Transverse colon (tissue), 4 donors: ENCODE measurements at regions not wholly inside any gene's neighbourhood (a gene's known extent, or its start where the extent isn't known, plus 50 kb on each side); places are given as distances from the start of the nearest gene placed in this dataset.

ENCODE experiments used
- DNase-seq: peaks from one replicate; pipeline ENCODE4 v3.0.0-alpha.2; 2019
- H3K27ac ChIP-seq, 4 donors: fragments of 200-600 bp; sonication (generic); 2 replicates each; pipeline ENCODE4 v1.5.1; 2016 to 2018; ENCODE audit warnings: inconsistent platforms in 4 of 4
- H3K27me3 ChIP-seq: fragments of 200-600 bp; sonication (generic); 2 replicates; pipeline ENCODE4 v1.5.1; 2017; ENCODE audit warnings: inconsistent platforms
- H3K36me3 ChIP-seq, 4 donors: fragments of 200-600 bp; sonication (generic); 2 replicates each; pipeline ENCODE4 v1.5.1; 2017 to 2019; ENCODE audit warnings: inconsistent platforms in 4 of 4
- H3K4me1 ChIP-seq, 4 donors: fragments of 200-600 bp; sonication (generic); 2 replicates each; pipeline ENCODE4 v1.5.1; 2017 to 2020; ENCODE audit warnings: inconsistent platforms in 4 of 4
- H3K4me3 ChIP-seq, 4 donors: fragments of 200-600 bp; sonication (generic); 1 replicate in 1 of 4; 2 replicates in 3 of 4; pipeline versions ENCODE4 v1.5.1 to v1.6.1; 2017 to 2019; ENCODE audit warnings: inconsistent platforms in 4 of 4
- H3K9me3 ChIP-seq, 2 donors: fragments of 200-600 bp; sonication (generic); 2 replicates each; pipeline ENCODE4 v1.5.1; 2017 to 2019; ENCODE audit warnings: inconsistent platforms in 2 of 2
- EP300 ChIP-seq: sonication (generic); formaldehyde crosslinking; IDR thresholded peaks from one replicate; pipeline ENCODE4 v1.6.1; 2017; ENCODE audit warnings: antibody characterized with exemption, low read depth
- POLR2A ChIP-seq: fragments of 450-650 bp; IDR thresholded peaks from one replicate; pipeline ENCODE4 v1.6.1; 2016; ENCODE audit warnings: antibody characterized with exemption, mild to moderate bottlenecking, moderate library complexity
- POLR2AphosphoS5 ChIP-seq, 3 donors: sonication (generic); formaldehyde crosslinking; IDR thresholded peaks; one replicate each; pipeline ENCODE4 v1.6.1; 2016; ENCODE audit warnings: antibody characterized with exemption in 3 of 3
- WGBS, 2 donors: methylation state at CpG; one replicate each; pipeline ENCODE4 v1.1.5; 2018; ENCODE audit warnings: low coverage in 1 of 2; 5-methylcytosine and 5-hydroxymethylcytosine counted together
- in situ Hi-C, 4 donors: fragments of 200-750 bp; cut with MboI; loops; one replicate each; pipeline versions ENCODE4 v1.15.0 to v1.15.1; 2017; ENCODE audit warnings: low sequenced_read_pairs in 3 of 4, low pct_ligation_motif_present in 1 of 4, low pct_unique_long_range_greater_than_20kb in 1 of 4
- intact Hi-C: fragments of 100-400 bp; cut with DNase I; formaldehyde crosslinking; loops from one replicate; pipeline ENCODE4 v1.15.1; 2023; ENCODE audit warnings: low total_unique reads
- TF ChIP-seq, protein P1 (sequence below), 5 experiments: fragments of 200-600 bp in 3 of 5; fragments of 450-650 bp in 2 of 5; sonication (generic) in 3 of 5; IDR thresholded peaks; 1 replicate in 2 of 5; 2 replicates in 3 of 5; pipeline ENCODE4 v1.5.1; 2016 to 2017; ENCODE audit warnings: antibody characterized with exemption in 5 of 5, inconsistent platforms in 3 of 5, mild to moderate bottlenecking in 2 of 5, moderate library complexity in 1 of 5

- no peaks in the 10 kb centered on the region for H3K27me3 ChIP-seq
- DNase-seq, result no peak
- H3K9me3 ChIP-seq, result no peaks in the 10 kb centered on the region
- no peaks in the 10 kb centered on the region for H3K4me1 ChIP-seq
- no peak overlapping the region for H3K27ac ChIP-seq
- no peak overlapping the region for H3K4me3 ChIP-seq
- TF ChIP-seq POLR2AphosphoS5 (IDR thresholded peaks at IDR 0.05) (no peak), EP300 (no peak), POLR2A (no peak)
- TF ChIP-seq, protein P1, sequence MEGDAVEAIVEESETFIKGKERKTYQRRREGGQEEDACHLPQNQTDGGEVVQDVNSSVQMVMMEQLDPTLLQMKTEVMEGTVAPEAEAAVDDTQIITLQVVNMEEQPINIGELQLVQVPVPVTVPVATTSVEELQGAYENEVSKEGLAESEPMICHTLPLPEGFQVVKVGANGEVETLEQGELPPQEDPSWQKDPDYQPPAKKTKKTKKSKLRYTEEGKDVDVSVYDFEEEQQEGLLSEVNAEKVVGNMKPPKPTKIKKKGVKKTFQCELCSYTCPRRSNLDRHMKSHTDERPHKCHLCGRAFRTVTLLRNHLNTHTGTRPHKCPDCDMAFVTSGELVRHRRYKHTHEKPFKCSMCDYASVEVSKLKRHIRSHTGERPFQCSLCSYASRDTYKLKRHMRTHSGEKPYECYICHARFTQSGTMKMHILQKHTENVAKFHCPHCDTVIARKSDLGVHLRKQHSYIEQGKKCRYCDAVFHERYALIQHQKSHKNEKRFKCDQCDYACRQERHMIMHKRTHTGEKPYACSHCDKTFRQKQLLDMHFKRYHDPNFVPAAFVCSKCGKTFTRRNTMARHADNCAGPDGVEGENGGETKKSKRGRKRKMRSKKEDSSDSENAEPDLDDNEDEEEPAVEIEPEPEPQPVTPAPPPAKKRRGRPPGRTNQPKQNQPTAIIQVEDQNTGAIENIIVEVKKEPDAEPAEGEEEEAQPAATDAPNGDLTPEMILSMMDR (IDR thresholded peaks at IDR 0.05), result no peak
- no peaks in the 10 kb centered on the region for H3K36me3 ChIP-seq
- intact Hi-C loops, result no loop called here
- WGBS, 2 donors, result 60 to 75% methylated on average over 2 of the region's 2 CpGs
- in situ Hi-C loops, result no loop called here
Measured at GRCh38 chr3:182366746-182367145, 426.6 kb upstream of the ATP11B start.

- Histone ChIP-seq H3K36me3 (no peaks in the 10 kb centered on the region), H3K9me3 (no peaks in the 10 kb centered on the region), H3K4me3 (no peak overlapping the region), H3K27me3 (no peaks in the 10 kb centered on the region), H3K4me1 (no peaks in the 10 kb centered on the region), H3K27ac (no peak overlapping the region)
- 97% methylated on average over 1 of the region's 1 CpG; no CpG with 5 or more reads in 1 of the 2 donors for WGBS, 2 donors
- DNase-seq, result no peak
- intact Hi-C loops, result no loop called here
- TF ChIP-seq, protein P1 (IDR thresholded peaks at IDR 0.05), result no peak
- TF ChIP-seq EP300 (no peak), POLR2A (no peak), POLR2AphosphoS5 (IDR thresholded peaks at IDR 0.05) (no peak)
- in situ Hi-C loops, result no loop called here
Measured at GRCh38 chr3:182369861-182370260, 423.4 kb upstream of the ATP11B start.

DNA sequence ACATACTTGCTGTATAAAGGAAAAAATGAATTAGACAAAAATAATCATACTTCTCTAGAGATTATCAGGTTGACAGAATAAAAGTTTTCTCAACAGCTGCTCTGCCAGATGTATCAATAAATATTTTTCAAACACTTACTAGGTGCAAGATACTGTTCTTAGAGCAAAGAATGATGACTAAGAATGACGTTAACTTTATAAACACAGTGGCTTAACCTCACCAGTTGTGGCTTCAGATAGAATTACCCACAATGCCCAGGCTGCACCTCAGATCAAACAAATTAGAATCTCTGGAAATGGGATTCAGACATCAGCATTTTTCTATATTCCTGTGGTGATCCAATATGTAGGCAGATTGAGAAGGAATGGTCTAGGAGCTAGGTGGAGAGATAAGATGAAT, 422.4 kb upstream of the ATP11B start:
- Histone ChIP-seq H3K36me3 (no peaks in the 10 kb centered on the region), H3K27ac (no peak overlapping the region), H3K4me1 (no peaks in the 10 kb centered on the region), H3K27me3 (no peaks in the 10 kb centered on the region), H3K4me3 (no peak overlapping the region), H3K9me3 (no peaks in the 10 kb centered on the region)
- TF ChIP-seq, protein P1 (IDR thresholded peaks at IDR 0.05), result no peak
- TF ChIP-seq POLR2AphosphoS5 (IDR thresholded peaks at IDR 0.05) (no peak), EP300 (no peak), POLR2A (no peak)
- intact Hi-C loops (no loop called here), in situ Hi-C loops (no loop called here)
- no peak for DNase-seq
- WGBS, 2 donors, result 60 to 64% methylated on average over 1 of the region's 1 CpG

GRCh38 chr3:182375916-182376315, 417.4 kb upstream of the ATP11B start:
- H3K9me3 ChIP-seq, result no peaks in the 10 kb centered on the region
- H3K4me3 ChIP-seq, result no peak overlapping the region
- H3K4me1 ChIP-seq, result no peaks in the 10 kb centered on the region
- 85 to 100% methylated on average over 1 of the region's 1 CpG for WGBS, 2 donors
- no peaks in the 10 kb centered on the region for H3K36me3 ChIP-seq
- no peak overlapping the region for H3K27ac ChIP-seq
- in situ Hi-C loops, result no loop called here
- H3K27me3 ChIP-seq, result no peaks in the 10 kb centered on the region
- DNase-seq, result no peak
- intact Hi-C loops, result no loop called here
- TF ChIP-seq POLR2A, result no peak
- TF ChIP-seq EP300, result no peak
- TF ChIP-seq POLR2AphosphoS5 (IDR thresholded peaks at IDR 0.05), result no peak
- TF ChIP-seq, protein P1 (IDR thresholded peaks at IDR 0.05), result no peak
